IPS-20b (cell line): ENCODE measurements at regions not wholly inside any gene's neighbourhood (a gene's known extent, or its start where the extent isn't known, plus 50 kb on each side); places are given as distances from the start of the nearest gene placed in this dataset.

Experiments used
- H3K27ac ChIP-seq: one replicate; pipeline ENCODE4 v1.5.1; 2013; ENCODE audit warnings: low read length
- H3K27me3 ChIP-seq: 2 replicates; pipeline ENCODE4 v1.6.1; 2013; ENCODE audit warnings: mild to moderate bottlenecking, low read length, inconsistent platforms; ENCODE audit not compliant: insufficient read depth
- H3K36me3 ChIP-seq: 2 replicates; pipeline ENCODE4 v1.6.1; 2013; ENCODE audit warnings: low read depth, mild to moderate bottlenecking, inconsistent platforms, low read length, moderate library complexity; ENCODE audit not compliant: insufficient read depth
- H3K4me1 ChIP-seq: 2 replicates; pipeline ENCODE4 v1.6.1; 2013; ENCODE audit warnings: mild to moderate bottlenecking, control low read depth, inconsistent platforms, low read length, moderate library complexity; ENCODE audit not compliant: insufficient read depth
- H3K4me3 ChIP-seq: 2 replicates; pipeline ENCODE4 v1.5.1; 2013; ENCODE audit warnings: mild to moderate bottlenecking, low read length, inconsistent platforms
- H3K9ac ChIP-seq: 2 replicates; pipeline ENCODE4 v1.6.1; 2013; ENCODE audit warnings: low read depth, mild to moderate bottlenecking, inconsistent platforms, low read length, moderate library complexity
- H3K9me3 ChIP-seq: 2 replicates; pipeline ENCODE4 v1.6.1; 2013; ENCODE audit warnings: mild to moderate bottlenecking, low read depth, low read length, inconsistent platforms; ENCODE audit not compliant: insufficient read depth

DNA sequence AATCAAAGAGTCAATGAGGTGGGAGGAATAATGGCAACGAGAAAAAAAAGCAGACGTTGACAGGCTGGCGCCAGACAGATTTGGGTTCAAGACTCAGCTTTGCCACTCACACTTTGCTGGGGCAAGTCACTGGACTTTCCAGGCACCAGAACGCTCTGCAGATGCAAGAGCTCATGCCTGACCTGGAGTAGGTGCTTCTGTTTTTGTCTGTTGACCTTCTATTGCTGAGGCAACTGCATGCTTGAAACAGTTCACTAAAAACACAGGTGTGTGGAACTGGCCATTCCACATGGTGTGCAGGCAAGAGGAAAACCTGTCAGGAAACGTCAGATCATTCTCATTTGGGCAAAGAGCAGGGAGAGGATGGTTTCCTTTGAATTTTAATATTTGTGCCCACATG lies 161.2 kb upstream of the SMIM23 start:
- peak overlapping the region; percentile 42; the same call in 1 of the 2 replicates for H3K4me3 ChIP-seq
- H3K9me3 ChIP-seq, result no peaks in the 10 kb centered on the region; the same call in none of the 2 replicates
- H3K4me1 ChIP-seq, result peaks cover 20% of the 10 kb centered on the region
- peaks cover 100% of the 10 kb centered on the region for H3K27me3 ChIP-seq
- H3K27ac ChIP-seq, result no peak overlapping the region
- no peak overlapping the region for H3K9ac ChIP-seq
- no peaks in the 10 kb centered on the region for H3K36me3 ChIP-seq

DNA sequence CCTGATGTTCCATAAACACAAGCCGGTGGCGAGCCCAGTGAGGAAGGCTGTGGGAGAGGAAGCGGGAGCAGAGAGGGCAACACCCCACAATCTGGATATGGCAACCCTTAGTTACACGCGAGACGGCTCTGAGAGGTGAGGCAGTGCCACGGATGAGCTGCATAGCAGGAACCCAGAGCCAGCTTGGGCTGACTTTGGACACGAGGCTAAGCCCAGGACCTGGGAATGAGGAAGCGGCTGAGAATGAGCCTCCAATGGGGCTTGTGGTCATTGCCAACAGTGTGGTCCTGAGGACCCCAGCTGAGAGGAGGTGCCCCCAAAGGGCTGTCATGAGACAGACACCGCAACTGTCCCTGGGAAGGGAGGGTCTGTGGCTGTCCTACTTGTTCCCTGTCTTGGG lies 160.0 kb upstream of the SMIM23 start:
- no peaks in the 10 kb centered on the region; the same call in none of the 2 replicates for H3K9me3 ChIP-seq
- no peaks in the 10 kb centered on the region for H3K36me3 ChIP-seq
- no peak overlapping the region for H3K27ac ChIP-seq
- peaks cover 20% of the 10 kb centered on the region for H3K4me1 ChIP-seq
- H3K27me3 ChIP-seq, result peaks cover 100% of the 10 kb centered on the region
- H3K9ac ChIP-seq, result no peak overlapping the region
- H3K4me3 ChIP-seq, result no peak overlapping the region

DNA sequence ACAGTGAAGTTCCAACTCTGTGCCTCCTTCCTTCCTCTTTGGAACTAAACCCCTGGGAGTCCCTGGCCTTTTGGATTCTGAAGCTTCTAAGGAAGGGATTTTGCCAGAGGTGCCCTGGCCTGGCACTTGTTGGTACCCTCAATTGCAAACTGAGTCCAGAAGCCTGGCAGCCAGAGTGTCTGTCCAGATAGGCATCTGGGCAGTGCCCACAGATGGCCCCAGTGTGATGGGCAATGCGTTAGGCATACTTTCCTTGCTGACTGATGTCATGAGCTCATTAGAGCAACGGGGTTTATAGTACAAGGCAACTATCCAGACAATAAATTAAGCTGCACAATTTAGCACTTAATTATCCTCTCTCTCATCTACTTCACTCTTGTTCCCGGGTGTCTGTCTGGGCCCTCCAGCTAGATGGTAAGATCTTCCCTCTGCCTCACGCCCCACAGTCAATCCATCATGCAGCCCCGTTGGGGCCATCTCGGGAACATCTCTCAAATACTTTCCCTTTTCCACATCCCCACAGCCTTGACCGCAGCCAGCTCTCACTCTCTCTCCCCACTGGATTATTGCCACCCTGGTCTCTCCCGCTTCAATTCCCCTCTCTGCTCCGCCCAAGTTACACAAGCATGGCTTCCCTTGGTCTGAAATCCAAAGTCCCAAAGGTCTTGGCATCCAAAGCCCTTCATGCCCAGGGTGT lies 157.5 kb upstream of the SMIM23 start:
- Histone ChIP-seq H3K9me3 (no peaks in the 10 kb centered on the region; the same call in none of the 2 replicates), H3K36me3 (no peaks in the 10 kb centered on the region), H3K4me3 (no peak overlapping the region), H3K27ac (no peak overlapping the region), H3K9ac (no peak overlapping the region), H3K27me3 (peaks cover 85% of the 10 kb centered on the region), H3K4me1 (peaks cover 14% of the 10 kb centered on the region)

DNA sequence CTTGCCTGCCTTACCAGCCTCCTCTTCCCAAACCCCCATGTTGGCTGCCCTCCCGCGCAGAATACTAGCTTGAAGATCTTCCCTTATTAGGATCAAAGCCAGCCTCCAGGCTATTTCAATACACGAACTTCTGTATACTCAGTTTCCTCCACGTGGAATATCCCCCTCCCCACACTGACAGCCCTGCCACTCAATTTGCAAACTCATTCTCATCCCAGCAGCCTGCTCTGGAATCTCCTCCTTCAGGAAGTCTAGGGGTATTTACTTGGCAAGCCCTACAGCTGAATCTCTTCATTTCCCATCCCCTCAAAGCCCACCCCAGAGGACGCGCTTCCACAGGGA lies 157.0 kb upstream of the SMIM23 start:
- H3K9me3 ChIP-seq, result no peaks in the 10 kb centered on the region; the same call in none of the 2 replicates
- no peaks in the 10 kb centered on the region for H3K36me3 ChIP-seq
- H3K4me1 ChIP-seq, result peaks cover 10% of the 10 kb centered on the region; the same call in 1 of the 2 replicates
- H3K9ac ChIP-seq, result no peak overlapping the region
- no peak overlapping the region for H3K4me3 ChIP-seq
- peaks cover 79% of the 10 kb centered on the region for H3K27me3 ChIP-seq
- H3K27ac ChIP-seq, result no peak overlapping the region

DNA sequence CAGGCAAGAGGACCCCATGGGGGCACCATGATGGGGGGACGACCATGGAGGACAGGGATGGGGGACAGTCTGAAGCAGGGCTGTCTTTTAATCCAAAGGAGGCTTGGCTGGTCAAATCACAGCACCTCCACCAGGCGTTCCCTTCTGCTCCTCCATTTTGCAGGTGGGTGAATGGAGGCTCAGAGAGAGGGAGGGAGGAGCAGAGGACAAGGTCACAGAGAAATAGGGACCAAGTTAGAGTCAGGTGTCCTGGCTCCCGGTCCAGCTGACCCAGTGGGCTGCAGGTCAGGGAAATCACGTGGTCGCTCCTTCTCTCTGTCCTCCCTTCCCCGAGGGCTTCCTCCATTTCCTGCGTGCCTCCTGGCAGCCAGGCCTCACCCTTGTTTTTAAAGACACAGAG lies 156.4 kb upstream of the SMIM23 start:
- Histone ChIP-seq H3K9me3 (no peaks in the 10 kb centered on the region; the same call in none of the 2 replicates), H3K4me1 (peaks cover 6% of the 10 kb centered on the region; the same call in 1 of the 2 replicates), H3K9ac (no peak overlapping the region), H3K27me3 (peaks cover 73% of the 10 kb centered on the region), H3K27ac (no peak overlapping the region), H3K4me3 (no peak overlapping the region), H3K36me3 (no peaks in the 10 kb centered on the region)

DNA sequence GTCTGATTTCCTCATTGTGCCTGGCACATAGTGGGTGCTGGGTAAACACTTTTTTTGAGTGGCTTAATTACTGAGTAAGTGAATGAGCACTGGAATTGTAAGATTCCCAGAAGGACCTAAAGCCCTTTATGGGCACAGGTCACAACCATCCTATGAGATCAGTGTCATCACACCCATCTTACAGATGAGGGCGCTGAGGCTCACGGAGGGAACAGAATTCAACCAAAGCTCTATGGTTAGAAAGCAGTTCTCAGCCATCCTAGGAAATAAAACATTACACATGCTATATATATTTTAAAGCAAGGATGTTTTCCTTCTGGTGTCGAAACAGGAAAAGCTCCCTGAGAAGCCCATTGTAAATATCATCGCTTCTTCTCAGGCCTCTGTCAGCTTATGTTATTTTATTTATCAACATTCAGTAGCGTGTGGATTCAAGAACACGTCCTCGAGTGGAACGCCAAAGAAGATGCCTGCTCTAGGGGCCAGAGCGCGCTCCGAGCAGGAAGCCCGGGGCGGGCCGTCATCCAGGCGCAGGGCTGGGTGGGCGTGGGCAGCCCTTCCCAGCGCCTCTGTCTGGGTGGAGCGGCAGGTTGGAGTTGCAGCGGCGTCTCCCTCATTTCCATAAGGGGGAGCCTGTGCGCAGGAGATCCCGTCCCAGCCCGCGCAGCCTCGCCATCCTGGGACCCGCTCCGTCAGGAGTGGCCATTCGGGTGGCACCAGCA lies 155.8 kb upstream of the SMIM23 start:
- peak overlapping the region; percentile 52; the same call in 1 of the 2 replicates for H3K4me3 ChIP-seq
- H3K27ac ChIP-seq, result no peak overlapping the region
- H3K36me3 ChIP-seq, result no peaks in the 10 kb centered on the region
- H3K27me3 ChIP-seq, result peaks cover 68% of the 10 kb centered on the region
- no peak overlapping the region for H3K9ac ChIP-seq
- H3K9me3 ChIP-seq, result no peaks in the 10 kb centered on the region; the same call in none of the 2 replicates
- peaks cover 1% of the 10 kb centered on the region; the same call in 1 of the 2 replicates for H3K4me1 ChIP-seq

DNA sequence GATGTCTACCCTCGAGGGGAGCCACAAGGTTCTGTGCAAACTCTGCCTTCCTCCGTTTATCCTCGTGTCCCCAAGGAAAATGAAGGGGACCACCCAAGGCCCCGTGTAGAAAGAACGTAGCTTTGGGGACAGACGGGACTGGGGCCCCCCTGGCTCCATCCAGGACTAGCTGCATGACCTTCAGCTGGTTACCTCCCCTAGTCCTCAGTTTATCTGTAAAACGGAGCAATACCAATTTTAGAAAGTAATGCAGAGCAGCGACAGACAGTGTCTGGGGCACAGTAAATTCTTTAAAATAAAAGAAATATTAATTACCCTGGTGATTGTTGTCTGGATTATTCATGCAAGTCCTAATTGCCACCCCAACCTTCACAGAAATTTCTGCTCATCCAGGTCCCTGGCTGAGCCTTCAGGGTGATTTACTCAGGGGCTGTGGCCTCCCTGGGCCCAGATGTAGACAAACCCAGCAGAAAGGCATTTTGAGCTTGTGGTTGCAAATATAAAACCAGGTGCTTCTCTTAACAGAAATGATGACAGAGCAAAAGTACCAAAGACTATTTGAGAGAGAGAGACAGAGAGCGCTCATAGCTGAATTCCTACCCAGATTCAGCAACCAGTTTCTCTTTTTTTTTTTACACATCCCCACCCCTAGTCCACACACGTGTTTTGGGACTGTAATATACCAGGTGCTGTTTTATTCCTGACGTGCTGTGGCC lies 155.1 kb upstream of the SMIM23 start:
- H3K9ac ChIP-seq, result no peak overlapping the region
- H3K4me3 ChIP-seq, result peak overlapping the region; percentile 52; the same call in 1 of the 2 replicates

DNA sequence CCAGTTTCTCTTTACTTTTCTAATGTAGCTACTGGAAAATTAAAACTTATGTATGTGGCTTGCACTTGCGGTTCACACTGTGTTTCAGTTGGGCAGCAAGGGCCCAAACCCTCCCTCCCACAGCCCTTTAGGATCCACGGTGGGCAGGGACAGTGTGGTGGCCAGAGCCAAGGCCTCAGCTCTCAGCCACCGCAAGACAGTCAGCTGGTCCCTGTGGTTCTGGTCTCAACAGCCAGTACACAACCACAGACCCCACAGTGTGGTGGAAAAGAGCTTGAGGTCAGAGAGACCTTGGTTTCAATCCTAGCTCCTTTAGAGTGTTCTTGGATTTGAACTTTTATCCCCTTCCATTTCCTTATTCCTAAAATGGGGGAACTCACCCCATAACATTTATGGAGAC lies 153.0 kb upstream of the SMIM23 start:
- peaks cover 39% of the 10 kb centered on the region for H3K27me3 ChIP-seq
- H3K4me1 ChIP-seq, result no peaks in the 10 kb centered on the region
- H3K27ac ChIP-seq, result no peak overlapping the region
- no peaks in the 10 kb centered on the region for H3K9me3 ChIP-seq
- H3K9ac ChIP-seq, result no peak overlapping the region
- no peak overlapping the region for H3K4me3 ChIP-seq
- no peaks in the 10 kb centered on the region for H3K36me3 ChIP-seq

More for the DNA sequence above, 155.1 kb upstream of the SMIM23 start:
- no peak overlapping the region for H3K27ac ChIP-seq
- no peaks in the 10 kb centered on the region for H3K4me1 ChIP-seq
- no peaks in the 10 kb centered on the region for H3K36me3 ChIP-seq
- peaks cover 60% of the 10 kb centered on the region for H3K27me3 ChIP-seq
- no peaks in the 10 kb centered on the region; the same call in 1 of the 2 replicates for H3K9me3 ChIP-seq

DNA sequence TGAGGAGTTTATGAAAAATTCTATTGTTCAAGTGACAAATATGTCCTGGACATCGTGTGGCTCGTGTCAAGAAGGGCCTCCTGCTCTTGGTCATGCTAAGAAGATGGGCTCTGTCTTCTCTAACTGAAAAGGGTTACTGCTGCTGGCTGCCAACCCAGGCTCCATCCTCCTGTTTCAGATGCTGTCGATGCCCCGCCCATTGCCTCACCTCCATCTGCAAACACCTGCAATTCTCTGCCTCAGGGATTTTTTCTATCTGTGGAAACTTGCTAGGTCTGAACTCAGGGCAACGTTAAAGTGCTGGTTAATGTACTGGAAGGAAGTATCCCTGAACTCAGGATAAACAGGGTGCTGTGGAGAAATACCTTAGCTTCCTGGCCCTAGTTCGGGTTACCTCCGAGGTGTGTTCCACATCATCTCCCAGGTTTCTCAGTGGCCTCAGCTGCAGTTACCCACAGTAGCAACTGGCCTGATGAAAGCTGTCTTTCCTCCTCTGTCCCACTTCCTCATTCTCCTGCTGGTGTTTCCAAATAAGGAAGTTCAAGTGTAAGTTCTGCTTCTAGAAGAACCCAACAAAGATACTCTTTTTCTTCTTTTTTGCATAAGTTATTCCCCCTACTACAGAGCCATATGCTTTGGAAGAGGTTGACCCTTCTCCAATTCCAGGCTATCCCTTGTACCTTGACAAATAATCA lies 151.7 kb upstream of the SMIM23 start:
- no peaks in the 10 kb centered on the region for H3K36me3 ChIP-seq
- no peak overlapping the region for H3K27ac ChIP-seq

DNA sequence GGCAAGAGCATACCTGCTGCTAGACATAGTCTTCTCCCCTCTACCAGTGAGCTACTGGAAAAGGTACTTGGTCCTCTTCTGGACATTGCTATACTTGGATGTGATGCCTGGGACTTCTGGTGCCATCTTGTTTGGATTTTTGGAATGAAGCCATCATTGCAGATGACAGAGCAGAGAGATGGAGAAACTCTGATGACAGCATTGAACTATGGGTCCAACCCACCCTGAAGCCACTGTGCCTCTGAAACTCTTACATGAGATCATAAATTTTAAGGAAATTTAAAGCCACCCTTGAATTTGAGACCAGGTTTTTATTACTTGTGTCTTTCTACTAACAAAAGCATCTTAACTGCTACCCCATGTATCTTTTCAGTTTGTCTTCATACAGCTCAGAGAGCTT lies 151.1 kb upstream of the SMIM23 start:
- H3K36me3 ChIP-seq, result no peaks in the 10 kb centered on the region
- H3K27ac ChIP-seq, result no peak overlapping the region
- no peak overlapping the region for H3K9ac ChIP-seq
- no peak overlapping the region for H3K4me3 ChIP-seq
- no peaks in the 10 kb centered on the region for H3K4me1 ChIP-seq
- H3K27me3 ChIP-seq, result peaks cover 20% of the 10 kb centered on the region
- no peaks in the 10 kb centered on the region for H3K9me3 ChIP-seq

More for the DNA sequence above, 151.7 kb upstream of the SMIM23 start:
- no peaks in the 10 kb centered on the region for H3K9me3 ChIP-seq
- no peaks in the 10 kb centered on the region for H3K4me1 ChIP-seq
- H3K27me3 ChIP-seq, result peaks cover 26% of the 10 kb centered on the region
- no peak overlapping the region for H3K4me3 ChIP-seq
- no peak overlapping the region for H3K9ac ChIP-seq

DNA sequence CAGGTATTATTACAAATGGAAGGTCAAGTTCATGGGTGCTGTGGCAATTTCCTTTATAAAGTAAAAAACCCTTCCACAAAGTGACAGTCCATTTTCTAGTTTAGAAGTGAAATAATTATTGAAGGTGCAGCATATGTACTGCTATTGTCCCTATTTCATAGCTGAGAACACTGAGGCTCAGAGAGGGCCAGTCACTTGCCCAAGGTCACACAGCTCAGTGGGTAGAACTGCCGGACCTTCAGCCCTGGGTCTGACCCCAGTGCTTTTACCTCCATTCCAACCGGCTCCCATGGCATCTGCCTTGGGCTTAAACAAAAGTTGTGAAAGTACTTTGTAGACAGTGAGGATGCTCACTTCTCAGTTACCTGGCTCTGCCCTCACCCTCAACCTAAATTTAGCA lies 150.6 kb upstream of the SMIM23 start:
- H3K27ac ChIP-seq, result no peak overlapping the region
- no peak overlapping the region for H3K4me3 ChIP-seq

More for the DNA sequence above, 150.6 kb upstream of the SMIM23 start:
- H3K9me3 ChIP-seq, result no peaks in the 10 kb centered on the region
- no peaks in the 10 kb centered on the region for H3K36me3 ChIP-seq
- no peaks in the 10 kb centered on the region for H3K4me1 ChIP-seq
- peaks cover 15% of the 10 kb centered on the region for H3K27me3 ChIP-seq
- no peak overlapping the region for H3K9ac ChIP-seq
